SK-N-SH (cell line): ENCODE measurements at regions not wholly inside any gene's neighbourhood (a gene's known extent, or its start where the extent isn't known, plus 50 kb on each side); places are given as distances from the start of the nearest gene placed in this dataset.

Experiments used
- CTCF ChIA-PET: fragments of 300-600, 350-600 bp; formaldehyde crosslinking; extraction: SDS; loops from one replicate; lab custom pipeline; 2021; lab: Yijun Ruan, JAX
- POLR2A ChIA-PET: fragments of 350-600 bp; sonication (Branson Sonifier 250); formaldehyde crosslinking; extraction: SDS; loops from one replicate; lab custom pipeline; 2020; ENCODE audit warnings: antibody characterized with exemption, inconsistent platforms; lab: Yijun Ruan, JAX
- DNase-seq: peaks from one replicate; pipeline ENCODE4 v3.0.0; 2012
- H2AFZ ChIP-seq: fragments of 200-600 bp; sonication (generic); 2 replicates; pipeline ENCODE4 v1.8.1; 2016; ENCODE audit warnings: antibody characterized with exemption, mild to moderate bottlenecking, low read depth
- H3F3A ChIP-seq: fragments of 200-600 bp; sonication (generic); replicated peaks from 2 replicates; pipeline ENCODE3; 2016; ENCODE audit warnings: antibody characterized with exemption, mild to moderate bottlenecking; ENCODE audit not compliant: insufficient read depth
- H3K27ac ChIP-seq, 2 experiments: fragments of 200-500 bp in 1 of 2; fragments of 200-600 bp in 1 of 2; sonication (Bioruptor generic) in 1 of 2; sonication (generic), shearing (Covaris generic) in 1 of 2; 2 replicates each; pipeline versions ENCODE4 v1.5.1 to v1.6.1; 2014 to 2016; ENCODE audit warnings: low read depth in 2 of 2, inconsistent platforms in 1 of 2, low read length in 1 of 2, mild to moderate bottlenecking in 1 of 2, mixed read lengths in 1 of 2
- H3K27me3 ChIP-seq: fragments of 200-600 bp; sonication (generic), shearing (Covaris generic); 2 replicates; pipeline ENCODE4 v1.6.1; 2016; ENCODE audit warnings: mixed run types; ENCODE audit not compliant: insufficient read depth
- H3K36me3 ChIP-seq, 2 experiments: fragments of 200-500 bp in 1 of 2; fragments of 200-600 bp in 1 of 2; sonication (Bioruptor generic) in 1 of 2; sonication (generic) in 1 of 2; replicated peaks in 1 of 2; 2 replicates each; pipeline versions ENCODE3 to v1.5.1; 2014 to 2016; ENCODE audit warnings: low read length in 1 of 2, mild to moderate bottlenecking in 1 of 2; ENCODE audit not compliant: insufficient read depth in 2 of 2, control insufficient read depth in 1 of 2
- H3K4me1 ChIP-seq, 2 experiments: fragments of 200-500 bp in 1 of 2; fragments of 200-600 bp in 1 of 2; sonication (Bioruptor generic) in 1 of 2; sonication (generic), shearing (Covaris generic) in 1 of 2; 2 replicates each; pipeline versions ENCODE4 v1.5.1 to v1.6.1; 2014 to 2016; ENCODE audit warnings: low read depth in 1 of 2, low read length in 1 of 2, mixed run types in 1 of 2; ENCODE audit not compliant: insufficient read depth in 2 of 2, control insufficient read depth in 1 of 2
- H3K4me2 ChIP-seq: fragments of 200-600 bp; sonication (generic), shearing (Covaris generic); 2 replicates; pipeline ENCODE4 v1.6.1; 2017; ENCODE audit warnings: mixed run types
- H3K4me3 ChIP-seq, 2 experiments: fragments of 200-500 bp in 1 of 2; fragments of 200-600 bp in 1 of 2; sonication (Bioruptor generic) in 1 of 2; sonication (generic), shearing (Covaris generic) in 1 of 2; 2 replicates each; pipeline versions ENCODE4 v1.5.1 to v1.8.1; 2014 to 2016; ENCODE audit warnings: low read depth in 2 of 2, inconsistent platforms in 1 of 2, low read length in 1 of 2, mild to moderate bottlenecking in 1 of 2, mixed read lengths in 1 of 2, moderate library complexity in 1 of 2
- H3K79me2 ChIP-seq: fragments of 200-600 bp; sonication (generic); 2 replicates; pipeline ENCODE4 v1.8.1; 2017; ENCODE audit warnings: mild to moderate bottlenecking; ENCODE audit not compliant: insufficient read depth
- H3K9ac ChIP-seq: fragments of 200-600 bp; sonication (generic); 2 replicates; pipeline ENCODE4 v1.6.1; 2017; ENCODE audit warnings: mixed run types
- H3K9me2 ChIP-seq: fragments of 200-600 bp; sonication (generic); 2 replicates; pipeline ENCODE4 v1.6.1; 2017; ENCODE audit warnings: mixed run types
- H3K9me3 ChIP-seq: fragments of 200-600 bp; sonication (generic); 2 replicates; pipeline ENCODE4 v1.6.1; 2017; ENCODE audit warnings: mixed run types, mild to moderate bottlenecking, moderate library complexity
- H4K20me1 ChIP-seq: fragments of 200-600 bp; sonication (generic); 2 replicates; pipeline ENCODE4 v1.6.1; 2017; ENCODE audit warnings: mild to moderate bottlenecking, mixed run types; ENCODE audit not compliant: insufficient read depth
- ELF1 ChIP-seq: IDR thresholded peaks from 2 replicates; pipeline ENCODE4 v1.4.0; 2012
- EZH2phosphoT487 ChIP-seq: fragments of 200-600 bp; sonication (generic); IDR thresholded peaks from 2 replicates; pipeline ENCODE4 v1.6.1; 2017; ENCODE audit warnings: low read depth, mixed run types, mild to moderate bottlenecking, antibody characterized with exemption, moderate library complexity, borderline replicate concordance
- FOXJ3 ChIP-seq: sonication (generic); formaldehyde crosslinking; IDR thresholded peaks from 2 replicates; pipeline ENCODE4 v1.5.1; 2020; ENCODE audit warnings: mild to moderate bottlenecking, missing genetic modification reagents
- FOXM1 ChIP-seq: IDR thresholded peaks from 2 replicates; pipeline ENCODE4 v1.4.0; 2012; ENCODE audit warnings: low read depth, mild to moderate bottlenecking
- GABPA ChIP-seq: IDR thresholded peaks from 2 replicates; pipeline ENCODE4 v1.4.0; 2012; ENCODE audit warnings: low read depth, mild to moderate bottlenecking
- GATA2 ChIP-seq: sonication (generic); formaldehyde crosslinking; IDR thresholded peaks from 2 replicates; pipeline ENCODE4 v1.5.0; 2020; ENCODE audit warnings: mild to moderate bottlenecking, missing genetic modification reagents
- JUND ChIP-seq: IDR thresholded peaks from 2 replicates; pipeline ENCODE4 v1.4.0; 2012
- MEF2A ChIP-seq: IDR thresholded peaks from 2 replicates; pipeline ENCODE4 v1.4.0; 2012; ENCODE audit warnings: low read depth, borderline replicate concordance
- MXI1 ChIP-seq: IDR thresholded peaks from 2 replicates; pipeline ENCODE4 v1.6.1; 2012; ENCODE audit warnings: mild to moderate bottlenecking, low read depth, low read length, improper control_type of control experiment
- POLR2AphosphoS5 ChIP-seq: IDR thresholded peaks from 2 replicates; pipeline ENCODE4 v1.6.1; 2012; ENCODE audit warnings: low read depth, low read length
- RCOR1 ChIP-seq: fragments of 150-350 bp; IDR thresholded peaks from 2 replicates; pipeline ENCODE4 v1.6.1; 2017; ENCODE audit warnings: antibody characterized with exemption, low read length
- RFX5 ChIP-seq: IDR thresholded peaks from 2 replicates; pipeline ENCODE4 v1.6.1; 2012; ENCODE audit warnings: mild to moderate bottlenecking, improper control_type of control experiment, low read length
- SMC3 ChIP-seq: IDR thresholded peaks from 2 replicates; pipeline ENCODE4 v1.6.1; 2012; ENCODE audit warnings: low read depth, low read length, improper control_type of control experiment
- TAF1 ChIP-seq: IDR thresholded peaks from 2 replicates; pipeline ENCODE4 v1.6.1; 2012; ENCODE audit warnings: low read depth, mild to moderate bottlenecking, low read length, moderate library complexity, borderline replicate concordance
- TEAD4 ChIP-seq: IDR thresholded peaks from 2 replicates; pipeline ENCODE4 v1.4.0; 2012; ENCODE audit warnings: mild to moderate bottlenecking, borderline replicate concordance; ENCODE audit not compliant: insufficient read depth
- USF1 ChIP-seq: IDR thresholded peaks from 2 replicates; pipeline ENCODE4 v1.4.0; 2012; ENCODE audit warnings: low read depth, borderline replicate concordance
- YY1 ChIP-seq: IDR thresholded peaks from 2 replicates; pipeline ENCODE4 v1.4.0; 2012; ENCODE audit warnings: low read depth, mild to moderate bottlenecking
- WGBS: methylation state at CpG from one replicate; pipeline ENCODE4 v1.1.6; 2017; ENCODE audit warnings: low lambda C conversion rate; 5-methylcytosine and 5-hydroxymethylcytosine counted together
- TF ChIP-seq, protein P1 (sequence below): IDR thresholded peaks from 2 replicates; pipeline ENCODE4; 2012
- TF ChIP-seq, protein P2 (sequence below): fragments of 200-600 bp; sonication (generic); IDR thresholded peaks from 2 replicates; pipeline ENCODE4 v1.6.1; 2017; ENCODE audit warnings: antibody characterized with exemption, mild to moderate bottlenecking, moderate library complexity
- TF ChIP-seq, protein P3 (sequence below): fragments of 150-350 bp; IDR thresholded peaks from 2 replicates; pipeline ENCODE4 v1.6.1; 2017; ENCODE audit warnings: antibody characterized with exemption, low read length, low read depth, borderline replicate concordance

DNA sequence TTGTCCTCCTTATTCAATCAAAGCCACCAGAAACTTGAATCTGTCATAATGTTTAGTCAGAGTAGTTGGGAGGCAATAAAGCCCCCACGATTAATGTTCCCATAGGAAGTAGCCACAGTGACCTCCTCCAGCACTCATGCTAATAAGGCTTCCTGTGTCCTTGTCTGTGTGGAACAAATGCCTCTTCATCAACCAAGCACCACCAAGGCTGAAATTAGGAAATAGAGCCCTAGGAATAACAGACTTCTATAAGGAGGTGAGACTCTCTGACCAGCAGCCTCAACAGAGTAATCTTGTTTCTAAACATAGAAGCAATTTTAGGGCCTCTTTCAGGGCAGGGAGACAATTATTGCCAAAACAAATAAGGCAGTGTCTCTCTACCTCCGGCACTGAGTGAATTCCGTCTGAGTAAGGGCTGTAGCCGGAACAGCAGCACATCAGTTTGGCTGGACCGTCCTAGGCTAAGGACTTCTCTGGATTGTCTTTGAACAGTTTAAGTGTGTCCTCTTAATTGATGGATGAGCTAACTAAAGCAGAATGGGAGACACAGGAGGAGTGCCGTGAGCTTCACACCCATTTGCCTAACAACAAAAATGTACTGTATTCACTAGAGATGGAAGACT lies 329.2 kb upstream of the HAND2 start:
- Histone ChIP-seq H3K27ac (no peak overlapping the region), H3K9ac (no peak overlapping the region), H3K79me2 (no peaks in the 10 kb centered on the region), H3K4me2 (no peak overlapping the region), H4K20me1 (no peaks in the 10 kb centered on the region), H2AFZ (no peak overlapping the region), H3K9me3 (no peaks in the 10 kb centered on the region), H3K36me3 (no peaks in the 10 kb centered on the region), H3K4me3 (no peak overlapping the region), H3K27me3 (no peaks in the 10 kb centered on the region), H3F3A (no peaks in the 10 kb centered on the region), H3K4me1 (peaks cover 0 to 2% of the 10 kb centered on the region in 2 experiments; a peak in 3 of 4 replicates), H3K9me2 (no peaks in the 10 kb centered on the region)
- TF ChIP-seq JUND, result no peak
- TF ChIP-seq FOXJ3 (CRISPR knock-in tag), result no peak
- TF ChIP-seq TAF1, result no peak
- no peak for TF ChIP-seq POLR2AphosphoS5
- no peak for TF ChIP-seq FOXM1
- TF ChIP-seq, protein P1, sequence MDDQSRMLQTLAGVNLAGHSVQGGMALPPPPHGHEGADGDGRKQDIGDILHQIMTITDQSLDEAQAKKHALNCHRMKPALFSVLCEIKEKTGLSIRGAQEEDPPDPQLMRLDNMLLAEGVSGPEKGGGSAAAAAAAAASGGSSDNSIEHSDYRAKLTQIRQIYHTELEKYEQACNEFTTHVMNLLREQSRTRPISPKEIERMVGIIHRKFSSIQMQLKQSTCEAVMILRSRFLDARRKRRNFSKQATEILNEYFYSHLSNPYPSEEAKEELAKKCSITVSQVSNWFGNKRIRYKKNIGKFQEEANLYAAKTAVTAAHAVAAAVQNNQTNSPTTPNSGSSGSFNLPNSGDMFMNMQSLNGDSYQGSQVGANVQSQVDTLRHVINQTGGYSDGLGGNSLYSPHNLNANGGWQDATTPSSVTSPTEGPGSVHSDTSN, result no peak
- TF ChIP-seq USF1, result no peak
- no peak for TF ChIP-seq SMC3
- TF ChIP-seq MXI1, result no peak
- TF ChIP-seq, protein P2, sequence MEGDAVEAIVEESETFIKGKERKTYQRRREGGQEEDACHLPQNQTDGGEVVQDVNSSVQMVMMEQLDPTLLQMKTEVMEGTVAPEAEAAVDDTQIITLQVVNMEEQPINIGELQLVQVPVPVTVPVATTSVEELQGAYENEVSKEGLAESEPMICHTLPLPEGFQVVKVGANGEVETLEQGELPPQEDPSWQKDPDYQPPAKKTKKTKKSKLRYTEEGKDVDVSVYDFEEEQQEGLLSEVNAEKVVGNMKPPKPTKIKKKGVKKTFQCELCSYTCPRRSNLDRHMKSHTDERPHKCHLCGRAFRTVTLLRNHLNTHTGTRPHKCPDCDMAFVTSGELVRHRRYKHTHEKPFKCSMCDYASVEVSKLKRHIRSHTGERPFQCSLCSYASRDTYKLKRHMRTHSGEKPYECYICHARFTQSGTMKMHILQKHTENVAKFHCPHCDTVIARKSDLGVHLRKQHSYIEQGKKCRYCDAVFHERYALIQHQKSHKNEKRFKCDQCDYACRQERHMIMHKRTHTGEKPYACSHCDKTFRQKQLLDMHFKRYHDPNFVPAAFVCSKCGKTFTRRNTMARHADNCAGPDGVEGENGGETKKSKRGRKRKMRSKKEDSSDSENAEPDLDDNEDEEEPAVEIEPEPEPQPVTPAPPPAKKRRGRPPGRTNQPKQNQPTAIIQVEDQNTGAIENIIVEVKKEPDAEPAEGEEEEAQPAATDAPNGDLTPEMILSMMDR, result no peak
- TF ChIP-seq, protein P3, sequence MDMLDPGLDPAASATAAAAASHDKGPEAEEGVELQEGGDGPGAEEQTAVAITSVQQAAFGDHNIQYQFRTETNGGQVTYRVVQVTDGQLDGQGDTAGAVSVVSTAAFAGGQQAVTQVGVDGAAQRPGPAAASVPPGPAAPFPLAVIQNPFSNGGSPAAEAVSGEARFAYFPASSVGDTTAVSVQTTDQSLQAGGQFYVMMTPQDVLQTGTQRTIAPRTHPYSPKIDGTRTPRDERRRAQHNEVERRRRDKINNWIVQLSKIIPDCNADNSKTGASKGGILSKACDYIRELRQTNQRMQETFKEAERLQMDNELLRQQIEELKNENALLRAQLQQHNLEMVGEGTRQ, result no peak
- TF ChIP-seq EZH2phosphoT487, result no peak
- TF ChIP-seq GABPA, result no peak
- no peak for TF ChIP-seq ELF1
- no peak for TF ChIP-seq YY1
- no peak for TF ChIP-seq GATA2
- no peak for TF ChIP-seq RFX5
- TF ChIP-seq MEF2A, result no peak
- no peak for TF ChIP-seq TEAD4
- no peak for TF ChIP-seq RCOR1
- POLR2A ChIA-PET, result no interaction called here
- 90% methylated on average over 5 of the region's 6 CpGs for WGBS
- DNase-seq, result no peak
- CTCF ChIA-PET, result no interaction called here
